Ishikawa (cell line): ENCODE measurements at regions not wholly inside any gene's neighbourhood (a gene's known extent, or its start where the extent isn't known, plus 50 kb on each side); places are given as distances from the start of the nearest gene placed in this dataset.

Experiments
- CEBPB ChIP-seq: IDR thresholded peaks from 2 replicates; pipeline ENCODE4 v1.6.1; 2012
- CREB1 ChIP-seq: IDR thresholded peaks from 2 replicates; pipeline ENCODE4 v1.6.1; 2012; ENCODE audit warnings: low read depth
- EGR1 ChIP-seq: IDR thresholded peaks from 2 replicates; pipeline ENCODE4 v1.6.1; 2012
- EP300 ChIP-seq: IDR thresholded peaks from 2 replicates; pipeline ENCODE4 v1.6.1; 2012; ENCODE audit warnings: borderline replicate concordance
- FOXM1 ChIP-seq: IDR thresholded peaks from 2 replicates; pipeline ENCODE4 v1.6.1; 2012; ENCODE audit warnings: low read depth, borderline replicate concordance
- NFIC ChIP-seq: IDR thresholded peaks from 2 replicates; pipeline ENCODE4 v1.6.1; 2012
- RAD21 ChIP-seq: IDR thresholded peaks from 2 replicates; pipeline ENCODE4 v1.6.1; 2012; ENCODE audit warnings: low read depth
- TAF1 ChIP-seq: IDR thresholded peaks from 2 replicates; pipeline ENCODE4 v1.6.1; 2012; ENCODE audit warnings: low read depth, mild to moderate bottlenecking
- TCF12 ChIP-seq: IDR thresholded peaks from 2 replicates; pipeline ENCODE4 v1.6.1; 2012; ENCODE audit warnings: low read depth
- TEAD4 ChIP-seq: IDR thresholded peaks from 2 replicates; pipeline ENCODE4 v1.6.1; 2012
- YY1 ChIP-seq: IDR thresholded peaks from 2 replicates; pipeline ENCODE4 v1.6.1; 2012; ENCODE audit warnings: low read depth
- ZBTB7A ChIP-seq: IDR thresholded peaks from 2 replicates; pipeline ENCODE4 v1.6.1; 2012; ENCODE audit warnings: low read depth
- TF ChIP-seq, protein P1 (sequence below): IDR thresholded peaks from 2 replicates; pipeline ENCODE4 v1.6.1; 2012; ENCODE audit warnings: low read depth, mild to moderate bottlenecking
- TF ChIP-seq, protein P2 (sequence below): IDR thresholded peaks from 2 replicates; pipeline ENCODE4 v1.6.1; 2012
- TF ChIP-seq, protein P3 (sequence below): IDR thresholded peaks from 2 replicates; pipeline ENCODE4 v1.6.1; 2012

DNA sequence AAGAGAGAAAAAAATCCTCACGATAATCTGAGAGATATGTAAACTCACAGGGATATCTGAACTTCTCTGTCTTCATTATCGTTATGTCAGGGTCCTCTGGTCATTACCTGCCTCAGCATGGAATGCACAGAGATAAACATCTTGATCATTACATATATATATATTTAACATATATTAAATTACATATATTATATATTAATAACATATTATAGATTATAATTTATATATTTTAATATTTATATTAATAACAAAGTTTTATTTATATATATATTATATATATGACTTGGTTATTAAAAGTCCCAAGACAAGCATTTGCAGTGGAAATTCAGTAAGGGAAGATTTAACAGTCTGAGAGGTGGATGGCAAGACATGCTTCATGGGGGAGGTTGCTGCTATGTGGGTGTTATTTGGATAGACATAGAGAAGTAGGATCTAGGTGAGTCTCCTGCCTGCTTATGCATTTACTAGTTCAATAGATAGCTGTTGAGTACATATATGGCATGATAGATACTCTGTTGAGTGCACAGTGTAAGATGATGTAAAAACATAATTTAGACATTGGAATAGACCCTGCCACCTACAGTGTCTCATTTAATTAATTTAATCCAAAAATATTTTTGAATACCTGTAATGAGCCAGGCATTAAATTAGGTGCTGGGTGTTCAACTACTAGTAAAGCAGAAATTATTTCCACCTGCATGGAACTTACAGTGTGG is 255.2 kb downstream of the RAD51AP2 start:
- no peak for TF ChIP-seq ZBTB7A
- TF ChIP-seq TCF12, result no peak
- TF ChIP-seq TEAD4, result no peak
- TF ChIP-seq CEBPB, result no peak
- no peak for TF ChIP-seq NFIC
- no peak for TF ChIP-seq CREB1
- TF ChIP-seq FOXM1, result no peak
- no peak for TF ChIP-seq YY1
- TF ChIP-seq, protein P1, sequence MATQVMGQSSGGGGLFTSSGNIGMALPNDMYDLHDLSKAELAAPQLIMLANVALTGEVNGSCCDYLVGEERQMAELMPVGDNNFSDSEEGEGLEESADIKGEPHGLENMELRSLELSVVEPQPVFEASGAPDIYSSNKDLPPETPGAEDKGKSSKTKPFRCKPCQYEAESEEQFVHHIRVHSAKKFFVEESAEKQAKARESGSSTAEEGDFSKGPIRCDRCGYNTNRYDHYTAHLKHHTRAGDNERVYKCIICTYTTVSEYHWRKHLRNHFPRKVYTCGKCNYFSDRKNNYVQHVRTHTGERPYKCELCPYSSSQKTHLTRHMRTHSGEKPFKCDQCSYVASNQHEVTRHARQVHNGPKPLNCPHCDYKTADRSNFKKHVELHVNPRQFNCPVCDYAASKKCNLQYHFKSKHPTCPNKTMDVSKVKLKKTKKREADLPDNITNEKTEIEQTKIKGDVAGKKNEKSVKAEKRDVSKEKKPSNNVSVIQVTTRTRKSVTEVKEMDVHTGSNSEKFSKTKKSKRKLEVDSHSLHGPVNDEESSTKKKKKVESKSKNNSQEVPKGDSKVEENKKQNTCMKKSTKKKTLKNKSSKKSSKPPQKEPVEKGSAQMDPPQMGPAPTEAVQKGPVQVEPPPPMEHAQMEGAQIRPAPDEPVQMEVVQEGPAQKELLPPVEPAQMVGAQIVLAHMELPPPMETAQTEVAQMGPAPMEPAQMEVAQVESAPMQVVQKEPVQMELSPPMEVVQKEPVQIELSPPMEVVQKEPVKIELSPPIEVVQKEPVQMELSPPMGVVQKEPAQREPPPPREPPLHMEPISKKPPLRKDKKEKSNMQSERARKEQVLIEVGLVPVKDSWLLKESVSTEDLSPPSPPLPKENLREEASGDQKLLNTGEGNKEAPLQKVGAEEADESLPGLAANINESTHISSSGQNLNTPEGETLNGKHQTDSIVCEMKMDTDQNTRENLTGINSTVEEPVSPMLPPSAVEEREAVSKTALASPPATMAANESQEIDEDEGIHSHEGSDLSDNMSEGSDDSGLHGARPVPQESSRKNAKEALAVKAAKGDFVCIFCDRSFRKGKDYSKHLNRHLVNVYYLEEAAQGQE, result no peak
- TF ChIP-seq EP300, result no peak
- TF ChIP-seq, protein P2, sequence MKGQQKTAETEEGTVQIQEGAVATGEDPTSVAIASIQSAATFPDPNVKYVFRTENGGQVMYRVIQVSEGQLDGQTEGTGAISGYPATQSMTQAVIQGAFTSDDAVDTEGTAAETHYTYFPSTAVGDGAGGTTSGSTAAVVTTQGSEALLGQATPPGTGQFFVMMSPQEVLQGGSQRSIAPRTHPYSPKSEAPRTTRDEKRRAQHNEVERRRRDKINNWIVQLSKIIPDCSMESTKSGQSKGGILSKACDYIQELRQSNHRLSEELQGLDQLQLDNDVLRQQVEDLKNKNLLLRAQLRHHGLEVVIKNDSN, result no peak
- no peak for TF ChIP-seq EGR1
- TF ChIP-seq RAD21, result no peak
- TF ChIP-seq, protein P3, sequence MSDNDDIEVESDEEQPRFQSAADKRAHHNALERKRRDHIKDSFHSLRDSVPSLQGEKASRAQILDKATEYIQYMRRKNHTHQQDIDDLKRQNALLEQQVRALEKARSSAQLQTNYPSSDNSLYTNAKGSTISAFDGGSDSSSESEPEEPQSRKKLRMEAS, result no peak
- no peak for TF ChIP-seq TAF1

DNA sequence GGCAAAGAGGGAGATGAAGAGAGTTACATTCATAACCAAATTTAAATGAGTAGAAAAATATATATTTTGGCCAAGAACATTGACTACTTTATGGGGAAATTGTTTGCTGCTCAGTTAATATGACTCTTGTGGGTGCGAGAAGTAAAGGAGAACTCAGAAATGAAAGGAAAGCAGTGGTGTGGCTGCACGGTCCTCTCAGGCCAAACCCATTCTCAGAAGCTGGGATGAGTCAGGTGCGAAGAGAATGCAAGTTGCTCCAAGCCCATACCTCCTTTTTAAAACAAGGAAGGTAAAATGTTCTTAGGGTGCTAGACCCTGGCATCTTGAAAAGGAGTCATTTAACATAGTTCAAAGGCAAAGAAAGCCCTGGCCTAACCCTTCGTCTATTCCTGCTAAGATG is 258.6 kb downstream of the RAD51AP2 start:
- no peak for TF ChIP-seq TEAD4
- TF ChIP-seq YY1, result no peak
- no peak for TF ChIP-seq EGR1
- no peak for TF ChIP-seq NFIC
- TF ChIP-seq, protein P3, result no peak
- no peak for TF ChIP-seq TAF1
- no peak for TF ChIP-seq FOXM1
- TF ChIP-seq, protein P1, result no peak

DNA sequence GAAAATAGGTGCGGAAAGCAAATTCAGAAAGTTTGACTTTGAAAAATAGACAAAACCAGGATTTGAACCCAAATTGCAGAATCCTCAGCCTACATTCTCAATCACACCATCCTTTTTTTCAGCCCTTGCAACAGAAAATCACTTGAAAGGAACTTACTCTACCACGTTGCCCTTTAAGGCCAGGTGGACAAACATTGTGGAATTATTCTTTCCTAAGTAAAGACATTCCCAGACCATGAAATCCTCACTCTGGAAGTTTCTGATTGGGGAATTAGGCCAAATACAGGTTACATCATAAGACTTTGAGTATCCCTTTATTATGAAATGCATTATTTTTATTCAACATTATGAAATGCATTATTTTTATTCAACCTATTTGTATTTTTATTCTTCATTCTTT is 259.4 kb downstream of the RAD51AP2 start:
- TF ChIP-seq ZBTB7A (no peak), TAF1 (no peak), CREB1 (no peak), TCF12 (no peak), RAD21 (no peak), CEBPB (no peak), TEAD4 (no peak), YY1 (no peak), FOXM1 (no peak)
- TF ChIP-seq, protein P1, result no peak
- TF ChIP-seq, protein P2, result no peak

DNA sequence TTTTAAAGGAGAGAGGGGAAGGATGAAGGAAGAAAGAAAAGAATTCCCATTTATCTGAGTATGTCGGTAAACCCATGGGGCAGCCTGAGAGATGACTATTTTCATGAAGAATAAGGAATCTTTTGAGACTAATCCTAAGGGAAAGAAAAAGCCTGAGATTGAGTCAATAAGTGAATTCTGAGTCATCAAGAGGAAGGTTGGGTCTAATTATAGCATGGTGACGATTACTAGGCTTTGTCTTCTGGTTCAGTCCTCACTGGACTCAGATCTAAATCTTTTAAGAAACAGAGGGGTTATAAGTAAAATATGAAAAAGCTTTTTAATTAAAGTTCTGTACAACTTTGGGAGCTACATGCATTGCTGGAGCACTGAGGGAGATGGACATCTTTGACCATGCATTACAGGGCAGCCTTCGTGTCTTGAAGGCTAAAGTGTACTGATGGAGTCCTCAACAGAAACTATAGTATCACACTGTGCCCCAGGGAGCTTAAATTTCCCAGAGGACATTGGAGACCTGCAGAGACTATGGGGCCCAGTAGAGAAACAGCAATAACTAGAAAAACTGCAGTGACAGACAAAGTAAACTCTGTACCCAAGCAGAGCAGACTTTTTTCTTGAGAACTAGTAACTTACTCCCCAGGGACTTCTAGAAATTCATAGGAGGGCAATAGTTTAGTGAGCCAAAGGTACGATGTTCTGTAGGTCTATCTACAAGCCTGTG is 260.9 kb downstream of the RAD51AP2 start:
- TF ChIP-seq TCF12 (no peak), CREB1 (no peak), TAF1 (no peak), FOXM1 (no peak), EP300 (no peak), TEAD4 (no peak), CEBPB (no peak), NFIC (no peak), YY1 (no peak), EGR1 (no peak), ZBTB7A (no peak), RAD21 (no peak)
- TF ChIP-seq, protein P1, result no peak
- TF ChIP-seq, protein P3, result no peak
- TF ChIP-seq, protein P2, result no peak
